Nephron (organoid): ENCODE measurements at regions not wholly inside any gene's neighbourhood (a gene's known extent, or its start where the extent isn't known, plus 50 kb on each side); places are given as distances from the start of the nearest gene placed in this dataset.

ENCODE experiments used
- H3K27ac Mint-ChIP-seq, 3 experiments: 2 replicates each; pipeline ENCODE4 v1.8.0; 2020; ENCODE audit warnings: mixed read lengths in 3 of 3, mild to moderate bottlenecking in 2 of 3, moderate library complexity in 1 of 3
- H3K27me3 Mint-ChIP-seq: 2 replicates; pipeline ENCODE4 v1.8.0; 2021; ENCODE audit warnings: low read depth, mild to moderate bottlenecking, moderate library complexity, mixed read lengths
- H3K36me3 Mint-ChIP-seq: 2 replicates; pipeline ENCODE4 v1.8.0; 2020; ENCODE audit warnings: low read depth, mixed read lengths
- H3K4me1 Mint-ChIP-seq: 2 replicates; pipeline ENCODE4 v1.8.0; 2020; ENCODE audit warnings: mixed read lengths
- H3K4me3 Mint-ChIP-seq, 3 experiments: 2 replicates each; pipeline ENCODE4 v1.8.0; 2020; ENCODE audit warnings: mild to moderate bottlenecking in 3 of 3, mixed read lengths in 3 of 3, moderate library complexity in 2 of 3
- H3K9me3 Mint-ChIP-seq: 2 replicates; pipeline ENCODE4 v1.8.0; 2020; ENCODE audit warnings: mixed read lengths
- CTCF ChIP-seq, 3 experiments: fragments of 200-600 bp; sonication (generic); IDR thresholded peaks; one replicate each; pipeline ENCODE4 v1.5.0; 2021; ENCODE audit warnings: antibody characterized with exemption in 3 of 3; ENCODE audit not compliant: unreplicated experiment in 3 of 3

GRCh38 chr12:124481772-124482566 is 85.4 kb downstream of the NCOR2 start:
- Mint-ChIP-seq H3K4me1 (peaks cover 29% of the 10 kb centered on the region), H3K36me3 (peaks cover 34% of the 10 kb centered on the region), H3K27ac (peak overlapping the region; percentile 47 to 90 (median 60)), H3K27me3 (no peaks in the 10 kb centered on the region), H3K9me3 (no peaks in the 10 kb centered on the region), H3K4me3 (peak overlapping the region in 1 of 3 experiments; percentile 35)
- no peak for TF ChIP-seq CTCF (IDR thresholded peaks at IDR 0.05; ENCODE audit: unreplicated experiment in 3 of 3)

DNA sequence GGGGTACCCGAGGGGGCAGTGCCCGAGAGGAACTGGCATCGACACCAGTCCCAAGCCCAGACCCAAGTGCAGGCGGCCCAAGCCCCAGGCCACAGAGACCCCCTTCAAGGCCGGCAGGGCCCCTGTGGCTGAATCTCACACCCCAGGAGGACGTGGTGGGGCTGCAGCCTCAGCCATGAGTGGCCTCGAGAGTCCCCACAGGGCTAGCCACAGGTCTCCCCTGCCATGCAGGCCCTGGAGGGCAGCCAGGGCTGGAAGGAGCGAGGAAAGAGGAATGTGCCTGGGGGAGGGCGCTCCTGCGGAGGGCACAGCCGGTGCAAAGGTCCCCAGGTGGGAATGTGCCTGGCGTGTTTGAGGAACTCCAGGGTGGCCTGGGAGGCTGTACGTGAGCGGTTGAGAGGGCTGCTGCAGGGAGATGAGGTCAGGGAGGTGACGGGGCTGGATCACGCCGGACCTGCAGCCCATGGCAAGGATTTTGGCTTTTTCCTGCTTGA is 86.1 kb downstream of the NCOR2 start:
- peak overlapping the region; percentile 47 to 90 (median 60) for H3K27ac Mint-ChIP-seq
- H3K4me3 Mint-ChIP-seq: no peak overlapping the region
- H3K36me3 Mint-ChIP-seq: peaks cover 40% of the 10 kb centered on the region
- no peaks in the 10 kb centered on the region for H3K9me3 Mint-ChIP-seq
- TF ChIP-seq CTCF (IDR thresholded peaks at IDR 0.05; ENCODE audit: unreplicated experiment in 3 of 3): no peak
- peaks cover 33% of the 10 kb centered on the region for H3K4me1 Mint-ChIP-seq
- no peaks in the 10 kb centered on the region for H3K27me3 Mint-ChIP-seq

GRCh38 chr12:124480469-124481256 is 86.7 kb downstream of the NCOR2 start:
- no peak for TF ChIP-seq CTCF (IDR thresholded peaks at IDR 0.05; ENCODE audit: unreplicated experiment in 3 of 3)
- Mint-ChIP-seq H3K36me3 (peaks cover 47% of the 10 kb centered on the region), H3K27ac (peak overlapping the region; percentile 60 to 80 (median 65)), H3K4me3 (no peak overlapping the region), H3K9me3 (no peaks in the 10 kb centered on the region), H3K4me1 (peaks cover 33% of the 10 kb centered on the region), H3K27me3 (no peaks in the 10 kb centered on the region)

- peaks cover 51% of the 10 kb centered on the region for H3K36me3 Mint-ChIP-seq
- no peaks in the 10 kb centered on the region for H3K27me3 Mint-ChIP-seq
- H3K27ac Mint-ChIP-seq: peak overlapping the region; percentile 11 to 80 (median 65)
- H3K4me1 Mint-ChIP-seq: peaks cover 33% of the 10 kb centered on the region
- no peak overlapping the region for H3K4me3 Mint-ChIP-seq
- no peaks in the 10 kb centered on the region for H3K9me3 Mint-ChIP-seq
- TF ChIP-seq CTCF (IDR thresholded peaks at IDR 0.05; ENCODE audit: unreplicated experiment in 3 of 3): no peak
These were observed 87.5 kb downstream of the NCOR2 start for GRCh38 chr12:124479680-124480468.

DNA sequence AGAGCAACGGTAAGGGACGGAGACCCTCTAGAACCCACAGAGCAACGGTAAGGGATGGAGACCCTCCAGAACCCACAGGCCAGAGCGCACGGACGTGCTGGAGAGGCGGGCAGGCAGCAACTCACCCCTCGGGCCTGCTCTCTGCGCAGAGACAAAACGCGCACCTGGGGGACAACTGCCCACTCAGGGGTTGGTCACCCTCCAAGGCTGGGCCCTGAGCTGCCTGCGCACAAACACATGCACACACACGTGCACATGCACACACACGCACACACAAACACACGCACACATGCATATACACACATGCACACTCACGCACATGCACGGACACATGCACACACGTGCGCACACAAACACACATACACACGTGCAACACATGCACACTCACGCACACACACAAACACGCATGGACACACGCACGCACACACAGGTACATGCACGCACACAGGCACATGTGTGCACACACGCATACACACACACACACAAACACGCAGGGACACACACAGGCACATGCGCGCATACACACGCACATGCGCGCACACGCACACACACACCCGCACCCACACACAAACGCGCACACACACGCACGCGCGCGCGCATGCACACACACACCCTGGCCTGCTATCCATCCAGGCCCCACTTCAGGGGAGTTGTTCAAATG is 88.3 kb downstream of the NCOR2 start:
- Mint-ChIP-seq H3K4me3 (no peak overlapping the region), H3K27me3 (no peaks in the 10 kb centered on the region), H3K4me1 (peaks cover 33% of the 10 kb centered on the region), H3K9me3 (peaks cover 5% of the 10 kb centered on the region), H3K27ac (peak overlapping the region; percentile 47 to 80 (median 65)), H3K36me3 (peaks cover 56% of the 10 kb centered on the region)
- TF ChIP-seq CTCF (IDR thresholded peaks at IDR 0.05; ENCODE audit: unreplicated experiment in 3 of 3): no peak
